HG03196 (cell line): ENCODE measurements at regions not wholly inside any gene's neighbourhood (a gene's known extent, or its start where the extent isn't known, plus 50 kb on each side); places are given as distances from the start of the nearest gene placed in this dataset.

Source experiments
- ATAC-seq: cut with Tn5 transposase; IDR thresholded peaks from one replicate; pipeline ENCODE4 v1.9.1; 2021; ENCODE audit not compliant: unreplicated experiment

GRCh38 chr2:133666621-133667020 is 98.4 kb upstream of the NCKAP5 start:
- ATAC-seq, result no peak

GRCh38 chr2:133667085-133667484 is 98.8 kb upstream of the NCKAP5 start:
- no peak for ATAC-seq

- ATAC-seq, result no peak
Observed at GRCh38 chr2:133667968-133668367, 99.7 kb upstream of the NCKAP5 start.

- ATAC-seq, result no peak
Observed at GRCh38 chr2:133668547-133668946, 100.3 kb upstream of the NCKAP5 start.

GRCh38 chr2:133673305-133673905 is 105.1 kb upstream of the NCKAP5 start:
- ATAC-seq, result no peak

GRCh38 chr2:133674066-133674432 is 105.8 kb upstream of the NCKAP5 start:
- no peak for ATAC-seq

- no peak for ATAC-seq
Observed at GRCh38 chr2:133674433-133675331, 106.4 kb upstream of the NCKAP5 start.

- ATAC-seq, result no peak
Observed at GRCh38 chr2:133676392-133677130, 108.3 kb upstream of the NCKAP5 start.

- no peak for ATAC-seq
Observed at GRCh38 chr2:133680343-133681049, 112.2 kb upstream of the NCKAP5 start.

- ATAC-seq, result no peak
Observed at GRCh38 chr2:133682347-133682746, 114.1 kb upstream of the NCKAP5 start.

- ATAC-seq, result no peak
Observed at GRCh38 chr2:133682906-133683305, 114.6 kb upstream of the NCKAP5 start.

GRCh38 chr2:133685636-133686215 is 117.5 kb upstream of the NCKAP5 start:
- no peak for ATAC-seq

- ATAC-seq, result no peak
Observed at GRCh38 chr2:133690780-133691179, 122.5 kb upstream of the NCKAP5 start.

- no peak for ATAC-seq
Observed at GRCh38 chr2:133691336-133691735, 123.1 kb upstream of the NCKAP5 start.

- ATAC-seq, result no peak
Observed at GRCh38 chr2:133705287-133705686, 137.0 kb upstream of the NCKAP5 start.

- ATAC-seq, result no peak
Observed at GRCh38 chr2:133710613-133711012, 142.3 kb upstream of the NCKAP5 start.

- ATAC-seq, result no peak
Observed at GRCh38 chr2:133711201-133711600, 142.9 kb upstream of the NCKAP5 start.

- no peak for ATAC-seq
Observed at GRCh38 chr2:133711806-133712205, 143.5 kb upstream of the NCKAP5 start.

GRCh38 chr2:133712369-133712768 is 144.1 kb upstream of the NCKAP5 start:
- no peak for ATAC-seq

GRCh38 chr2:133713049-133713580 is 144.9 kb upstream of the NCKAP5 start:
- ATAC-seq, result no peak

- ATAC-seq, result no peak
Observed at GRCh38 chr2:133716166-133716565, 147.9 kb upstream of the NCKAP5 start.
